ENCODE measurements at regions not wholly inside any gene's neighbourhood (a gene's known extent, or its start where the extent isn't known, plus 50 kb on each side); places are given as distances from the start of the nearest gene placed in this dataset.
"Not testable (repeated sequence)": the region's sequence is repeated elsewhere in the genome, so short reads cannot be mapped to it uniquely, and the experiment has no call there.

DNA sequence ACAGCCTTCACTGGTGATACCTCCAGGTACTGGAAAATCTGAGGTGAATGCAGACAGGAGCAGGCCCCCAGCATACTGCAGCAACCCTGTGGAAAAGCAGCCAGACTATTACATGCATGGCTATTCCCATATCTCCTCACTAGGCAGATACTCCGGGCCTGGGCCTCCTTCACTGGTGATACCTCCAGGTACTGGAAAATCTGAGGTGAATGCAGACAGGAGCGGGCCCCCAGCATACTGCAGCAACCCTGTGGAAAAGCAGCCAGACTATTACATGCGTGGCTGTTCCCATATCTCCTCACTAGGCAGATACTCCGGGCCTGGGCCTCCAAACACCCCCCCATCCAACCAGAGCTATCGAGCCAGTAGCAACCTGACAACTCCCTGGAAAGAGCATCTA, 724.2 kb downstream of the KLHL13 start:
- TF ChIP-seq, protein P1, sequence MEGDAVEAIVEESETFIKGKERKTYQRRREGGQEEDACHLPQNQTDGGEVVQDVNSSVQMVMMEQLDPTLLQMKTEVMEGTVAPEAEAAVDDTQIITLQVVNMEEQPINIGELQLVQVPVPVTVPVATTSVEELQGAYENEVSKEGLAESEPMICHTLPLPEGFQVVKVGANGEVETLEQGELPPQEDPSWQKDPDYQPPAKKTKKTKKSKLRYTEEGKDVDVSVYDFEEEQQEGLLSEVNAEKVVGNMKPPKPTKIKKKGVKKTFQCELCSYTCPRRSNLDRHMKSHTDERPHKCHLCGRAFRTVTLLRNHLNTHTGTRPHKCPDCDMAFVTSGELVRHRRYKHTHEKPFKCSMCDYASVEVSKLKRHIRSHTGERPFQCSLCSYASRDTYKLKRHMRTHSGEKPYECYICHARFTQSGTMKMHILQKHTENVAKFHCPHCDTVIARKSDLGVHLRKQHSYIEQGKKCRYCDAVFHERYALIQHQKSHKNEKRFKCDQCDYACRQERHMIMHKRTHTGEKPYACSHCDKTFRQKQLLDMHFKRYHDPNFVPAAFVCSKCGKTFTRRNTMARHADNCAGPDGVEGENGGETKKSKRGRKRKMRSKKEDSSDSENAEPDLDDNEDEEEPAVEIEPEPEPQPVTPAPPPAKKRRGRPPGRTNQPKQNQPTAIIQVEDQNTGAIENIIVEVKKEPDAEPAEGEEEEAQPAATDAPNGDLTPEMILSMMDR (IDR thresholded peaks at IDR 0.05): not testable (repeated sequence)
- TF ChIP-seq POLR2A (IDR thresholded peaks at IDR 0.05): not testable (repeated sequence)

All from adrenal gland (tissue), 5 donors.